PC-3 (cell line): ENCODE measurements at regions not wholly inside any gene's neighbourhood (a gene's known extent, or its start where the extent isn't known, plus 50 kb on each side); places are given as distances from the start of the nearest gene placed in this dataset.

Source experiments
- CTCF ChIP-seq: fragments of 300-600 bp; sonication (generic); conservative IDR thresholded peaks from 2 replicates; pipeline ENCODE4 v1.5.1; 2017; ENCODE audit warnings: antibody characterized with exemption, low read depth, mild to moderate bottlenecking, low read length
- EZH2 ChIP-seq: fragments of 300-600 bp; sonication (generic); IDR thresholded peaks from one replicate; pipeline ENCODE4 v1.6.1; 2017; ENCODE audit warnings: antibody characterized with exemption, mild to moderate bottlenecking, low read length; ENCODE audit not compliant: unreplicated experiment

DNA sequence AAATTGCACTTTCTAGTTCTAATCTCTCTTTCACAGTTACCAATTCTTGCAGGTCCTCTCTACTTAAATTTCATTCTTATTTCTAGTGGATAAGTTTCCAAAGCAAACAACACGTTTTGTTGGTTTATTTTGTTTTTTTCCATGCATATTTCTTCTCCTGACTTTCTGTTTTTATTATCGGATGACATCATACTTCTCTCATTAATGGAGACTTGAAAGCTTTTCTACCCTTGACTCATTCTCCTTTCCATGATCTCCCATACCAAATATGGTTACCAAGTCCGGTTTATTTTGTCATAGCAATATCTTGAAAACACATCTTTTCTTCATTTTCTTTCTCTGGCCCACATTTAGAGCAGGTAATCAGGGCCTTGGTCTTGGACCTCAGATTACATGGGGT lies 796.5 kb downstream of the GALC start:
- TF ChIP-seq CTCF (no peak), EZH2 (no peak)
